Gastrocnemius medialis (tissue), 4 donors: ENCODE measurements at regions not wholly inside any gene's neighbourhood (a gene's known extent, or its start where the extent isn't known, plus 50 kb on each side); places are given as distances from the start of the nearest gene placed in this dataset.

ENCODE experiments used
- POLR2A ChIP-seq, 2 donors: fragments of 450-650 bp; IDR thresholded peaks; one replicate each; pipeline ENCODE4 v1.6.1; 2017; ENCODE audit warnings: antibody characterized with exemption in 2 of 2, mild to moderate bottlenecking in 2 of 2, moderate library complexity in 2 of 2
- TF ChIP-seq, protein P1 (sequence below), 5 experiments: fragments of 450-650 bp in 3 of 5; fragments of 200-600 bp in 2 of 5; sonication (generic) in 2 of 5; IDR thresholded peaks in 4 of 5; conservative IDR thresholded peaks in 1 of 5; 1 replicate in 4 of 5; 2 replicates in 1 of 5; pipeline ENCODE4 v1.5.1; 2016 to 2019; ENCODE audit warnings: antibody characterized with exemption in 5 of 5, mild to moderate bottlenecking in 3 of 5, moderate library complexity in 3 of 5

- TF ChIP-seq, protein P1, sequence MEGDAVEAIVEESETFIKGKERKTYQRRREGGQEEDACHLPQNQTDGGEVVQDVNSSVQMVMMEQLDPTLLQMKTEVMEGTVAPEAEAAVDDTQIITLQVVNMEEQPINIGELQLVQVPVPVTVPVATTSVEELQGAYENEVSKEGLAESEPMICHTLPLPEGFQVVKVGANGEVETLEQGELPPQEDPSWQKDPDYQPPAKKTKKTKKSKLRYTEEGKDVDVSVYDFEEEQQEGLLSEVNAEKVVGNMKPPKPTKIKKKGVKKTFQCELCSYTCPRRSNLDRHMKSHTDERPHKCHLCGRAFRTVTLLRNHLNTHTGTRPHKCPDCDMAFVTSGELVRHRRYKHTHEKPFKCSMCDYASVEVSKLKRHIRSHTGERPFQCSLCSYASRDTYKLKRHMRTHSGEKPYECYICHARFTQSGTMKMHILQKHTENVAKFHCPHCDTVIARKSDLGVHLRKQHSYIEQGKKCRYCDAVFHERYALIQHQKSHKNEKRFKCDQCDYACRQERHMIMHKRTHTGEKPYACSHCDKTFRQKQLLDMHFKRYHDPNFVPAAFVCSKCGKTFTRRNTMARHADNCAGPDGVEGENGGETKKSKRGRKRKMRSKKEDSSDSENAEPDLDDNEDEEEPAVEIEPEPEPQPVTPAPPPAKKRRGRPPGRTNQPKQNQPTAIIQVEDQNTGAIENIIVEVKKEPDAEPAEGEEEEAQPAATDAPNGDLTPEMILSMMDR (IDR thresholded peaks at IDR 0.05 in 4 of 5, conservative IDR thresholded peaks at IDR 0.05 in 1 of 5): no peak
- no peak for TF ChIP-seq POLR2A (IDR thresholded peaks at IDR 0.05)
These were observed 259.8 kb downstream of the NUAK1 start for GRCh38 chr12:105878964-105879363.
